ENCODE measurements at regions not wholly inside any gene's neighbourhood (a gene's known extent, or its start where the extent isn't known, plus 50 kb on each side); places are given as distances from the start of the nearest gene placed in this dataset.

DNA sequence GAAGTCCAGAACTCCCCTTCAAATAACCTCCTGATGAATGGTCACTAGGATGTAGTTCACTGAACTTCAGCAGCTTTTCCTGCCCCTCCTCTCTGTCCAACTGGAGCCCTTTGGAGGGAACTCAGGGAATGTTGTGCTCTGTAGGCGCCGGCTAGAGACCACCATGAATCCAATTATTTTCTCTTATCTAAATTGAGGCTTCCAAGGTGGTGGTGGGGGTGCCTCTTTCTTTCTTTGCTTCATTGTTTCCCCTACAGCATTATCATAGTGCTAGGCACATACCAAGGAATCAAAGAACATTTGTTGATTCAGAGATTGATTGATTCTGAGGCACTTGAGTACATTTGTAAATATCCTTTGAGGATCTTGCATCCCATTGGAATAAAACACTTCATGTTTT lies 426.6 kb upstream of the PLXNA2 start:
- no peak for TF ChIP-seq CTCF (IDR thresholded peaks at IDR 0.05)
- no peak for DNase-seq (ENCODE audit: low spot score)
- Histone ChIP-seq H3K27ac (no peak overlapping the region), H3K4me3 (no peak overlapping the region)

DNA sequence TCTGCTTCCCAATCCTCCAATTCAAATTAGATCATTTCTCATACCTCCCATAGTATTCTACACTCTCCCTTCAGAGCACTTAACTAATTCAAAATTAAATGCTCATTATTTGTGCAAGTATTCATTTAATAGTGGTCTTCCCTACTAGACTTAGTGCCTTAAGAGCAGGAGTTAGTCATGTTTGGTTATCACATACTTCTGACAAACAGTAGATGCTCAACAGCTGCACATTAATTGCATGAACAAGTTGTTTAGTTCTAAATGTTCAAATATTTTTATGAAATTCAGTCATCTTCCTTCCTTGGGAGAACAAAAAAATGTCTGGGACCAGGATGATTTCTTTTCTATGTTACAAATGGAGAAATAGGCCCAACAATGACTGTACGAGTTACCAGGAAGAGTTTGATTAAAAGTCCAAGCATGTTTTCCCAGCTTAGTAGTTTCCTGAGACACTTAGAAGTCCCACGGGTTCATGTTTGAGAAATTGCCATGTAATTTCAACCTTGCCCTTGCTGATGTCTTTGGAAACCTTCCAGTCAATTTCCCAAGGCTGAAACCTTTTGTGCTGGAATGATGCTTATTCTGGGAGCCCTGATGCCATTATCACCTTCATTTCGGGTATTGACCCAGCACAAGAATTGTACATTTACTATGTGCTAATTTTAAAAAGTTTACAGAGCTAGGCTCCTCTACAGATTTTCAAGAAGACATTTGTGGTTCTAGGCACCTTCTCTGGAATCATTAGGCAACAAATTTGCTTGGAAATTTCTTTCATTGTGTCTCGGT lies 437.9 kb upstream of the PLXNA2 start:
- DNase-seq (ENCODE audit: low spot score), result no peak
- H3K27ac ChIP-seq, result no peak overlapping the region
- no peak for TF ChIP-seq CTCF (IDR thresholded peaks at IDR 0.05)

DNA sequence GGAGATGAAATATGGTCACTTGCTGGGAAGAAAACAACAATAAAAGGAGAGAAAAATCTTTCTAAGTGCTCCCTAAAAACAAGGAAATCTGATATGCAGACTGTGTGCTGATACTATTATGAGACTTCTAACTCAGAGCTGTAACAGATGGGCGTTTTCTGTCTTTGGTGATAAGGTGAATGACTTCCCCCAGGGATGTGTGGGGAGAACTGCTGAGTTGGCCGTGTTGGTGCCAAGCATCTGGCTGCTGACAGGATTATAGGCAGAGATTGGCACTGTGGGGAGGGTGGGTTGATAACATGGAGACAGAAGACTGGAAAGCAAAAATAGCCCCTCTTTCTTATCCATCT lies 438.5 kb upstream of the PLXNA2 start:
- Histone ChIP-seq H3K27ac (no peak overlapping the region), H3K4me3 (no peak overlapping the region)
- no peak for TF ChIP-seq CTCF (IDR thresholded peaks at IDR 0.05)
- DNase-seq (ENCODE audit: low spot score), result no peak

More for the DNA sequence above, 437.9 kb upstream of the PLXNA2 start:
- no peak overlapping the region for H3K4me3 ChIP-seq

DNA sequence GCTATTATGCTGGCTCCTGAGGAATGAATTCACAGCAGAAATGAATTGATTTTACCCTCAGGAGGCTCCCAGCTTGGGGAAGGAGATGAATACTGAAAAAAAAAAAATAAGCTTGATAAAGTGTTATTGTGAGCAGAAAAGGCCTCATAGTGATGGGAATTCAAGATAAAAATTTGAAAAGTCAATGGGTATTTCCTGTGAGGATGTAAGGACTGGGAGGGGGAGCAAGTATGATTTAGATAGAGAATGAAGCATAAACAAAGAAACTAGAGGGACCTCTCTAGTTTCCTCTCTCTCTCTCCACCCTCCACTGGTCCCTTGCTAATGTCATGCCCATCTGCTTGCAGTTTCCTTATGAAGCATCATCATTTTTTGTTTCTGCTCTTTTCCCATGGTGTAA lies 439.0 kb upstream of the PLXNA2 start:
- Histone ChIP-seq H3K27ac (no peak overlapping the region), H3K4me3 (no peak overlapping the region)
- no peak for DNase-seq (ENCODE audit: low spot score)
- no peak for TF ChIP-seq CTCF (IDR thresholded peaks at IDR 0.05)

- no peak overlapping the region for H3K27ac ChIP-seq
- DNase-seq (ENCODE audit: low spot score), result no peak
- TF ChIP-seq CTCF (IDR thresholded peaks at IDR 0.05), result no peak
- no peak overlapping the region for H3K4me3 ChIP-seq
These were observed 440.0 kb upstream of the PLXNA2 start for GRCh38 chr1:208684192-208684591.

- H3K4me3 ChIP-seq, result no peak overlapping the region
- no peak for DNase-seq (ENCODE audit: low spot score)
- no peak for TF ChIP-seq CTCF (IDR thresholded peaks at IDR 0.05)
- no peak overlapping the region for H3K27ac ChIP-seq
These were observed 442.4 kb upstream of the PLXNA2 start for GRCh38 chr1:208686592-208686991.

GRCh38 chr1:208688656-208689315 lies 444.6 kb upstream of the PLXNA2 start:
- H3K27ac ChIP-seq, result no peak overlapping the region
- no peak for DNase-seq (ENCODE audit: low spot score)
- TF ChIP-seq CTCF (IDR thresholded peaks at IDR 0.05), result no peak
- no peak overlapping the region for H3K4me3 ChIP-seq
